DMS79 treated with DMSO at 0.1 percent for 48 hours (cell line): ENCODE measurements at regions not wholly inside any gene's neighbourhood (a gene's known extent, or its start where the extent isn't known, plus 50 kb on each side); places are given as distances from the start of the nearest gene placed in this dataset.

ENCODE experiments used
- DNase-seq: peaks from one replicate; lab custom pipeline; 2025; lab: John Stamatoyannopoulos, UW

- no peak for DNase-seq
Measured at GRCh38 chr4:32425243-32425642, 1705.1 kb downstream of the PCDH7 start.

GRCh38 chr4:32427566-32427965, 1707.4 kb downstream of the PCDH7 start:
- DNase-seq: no peak

GRCh38 chr4:32429151-32429550, 1709.0 kb downstream of the PCDH7 start:
- no peak for DNase-seq

GRCh38 chr4:32435308-32435707, 1715.1 kb downstream of the PCDH7 start:
- DNase-seq: no peak

GRCh38 chr4:32436816-32437215, 1716.6 kb downstream of the PCDH7 start:
- no peak for DNase-seq

- DNase-seq: no peak
Measured at GRCh38 chr4:32440391-32440790, 1720.2 kb downstream of the PCDH7 start.

- DNase-seq: no peak
Measured at GRCh38 chr4:32454482-32454881, 1734.3 kb downstream of the PCDH7 start.

GRCh38 chr4:32455231-32455630, 1735.1 kb downstream of the PCDH7 start:
- DNase-seq: no peak

GRCh38 chr4:32460972-32461371, 1740.8 kb downstream of the PCDH7 start:
- DNase-seq: no peak

- no peak for DNase-seq
Measured at GRCh38 chr4:32462944-32463343, 1742.8 kb downstream of the PCDH7 start.

GRCh38 chr4:32470087-32470585, 1750.0 kb downstream of the PCDH7 start:
- no peak for DNase-seq

GRCh38 chr4:32472918-32473317, 1752.7 kb downstream of the PCDH7 start:
- DNase-seq: no peak

- no peak for DNase-seq
Measured at GRCh38 chr4:32475710-32476109, 1755.5 kb downstream of the PCDH7 start.

- DNase-seq: no peak
Measured at GRCh38 chr4:32477518-32477917, 1757.3 kb downstream of the PCDH7 start.

GRCh38 chr4:32485956-32486355, 1765.8 kb downstream of the PCDH7 start:
- no peak for DNase-seq

- no peak for DNase-seq
Measured at GRCh38 chr4:32488690-32489089, 1768.5 kb downstream of the PCDH7 start.

- DNase-seq: no peak
Measured at GRCh38 chr4:32499171-32499570, 1779.0 kb downstream of the PCDH7 start.

GRCh38 chr4:32503241-32503640, 1783.1 kb downstream of the PCDH7 start:
- DNase-seq: no peak

- no peak for DNase-seq
Measured at GRCh38 chr4:32506067-32506466, 1785.9 kb downstream of the PCDH7 start.

GRCh38 chr4:32519060-32519459, 1798.9 kb downstream of the PCDH7 start:
- no peak for DNase-seq

- DNase-seq: no peak
Measured at GRCh38 chr4:32525420-32525819, 1805.3 kb downstream of the PCDH7 start.

GRCh38 chr4:32544846-32545245, 1824.7 kb downstream of the PCDH7 start:
- no peak for DNase-seq

- no peak for DNase-seq
Measured at GRCh38 chr4:32551943-32552342, 1831.8 kb downstream of the PCDH7 start.

- no peak for DNase-seq
Measured at GRCh38 chr4:32560306-32560705, 1840.1 kb downstream of the PCDH7 start.

- no peak for DNase-seq
Measured at GRCh38 chr4:32562010-32562409, 1841.8 kb downstream of the PCDH7 start.
